ENCODE measurements at regions not wholly inside any gene's neighbourhood (a gene's known extent, or its start where the extent isn't known, plus 50 kb on each side); places are given as distances from the start of the nearest gene placed in this dataset.
"Not testable (repeated sequence)": the region's sequence is repeated elsewhere in the genome, so short reads cannot be mapped to it uniquely, and the experiment has no call there.

GRCh38 chr7:115822380-115822779, 208.2 kb downstream of the TFEC start:
- no peaks in the 10 kb centered on the region for H3K4me1 Mint-ChIP-seq
- no peak overlapping the region for H3K4me3 Mint-ChIP-seq
- H3K27me3 Mint-ChIP-seq, result no peaks in the 10 kb centered on the region
- H3K36me3 Mint-ChIP-seq, result peaks cover 1% of the 10 kb centered on the region
- no peak overlapping the region for H3K27ac Mint-ChIP-seq
- no peaks in the 10 kb centered on the region for H3K9me3 Mint-ChIP-seq

DNA sequence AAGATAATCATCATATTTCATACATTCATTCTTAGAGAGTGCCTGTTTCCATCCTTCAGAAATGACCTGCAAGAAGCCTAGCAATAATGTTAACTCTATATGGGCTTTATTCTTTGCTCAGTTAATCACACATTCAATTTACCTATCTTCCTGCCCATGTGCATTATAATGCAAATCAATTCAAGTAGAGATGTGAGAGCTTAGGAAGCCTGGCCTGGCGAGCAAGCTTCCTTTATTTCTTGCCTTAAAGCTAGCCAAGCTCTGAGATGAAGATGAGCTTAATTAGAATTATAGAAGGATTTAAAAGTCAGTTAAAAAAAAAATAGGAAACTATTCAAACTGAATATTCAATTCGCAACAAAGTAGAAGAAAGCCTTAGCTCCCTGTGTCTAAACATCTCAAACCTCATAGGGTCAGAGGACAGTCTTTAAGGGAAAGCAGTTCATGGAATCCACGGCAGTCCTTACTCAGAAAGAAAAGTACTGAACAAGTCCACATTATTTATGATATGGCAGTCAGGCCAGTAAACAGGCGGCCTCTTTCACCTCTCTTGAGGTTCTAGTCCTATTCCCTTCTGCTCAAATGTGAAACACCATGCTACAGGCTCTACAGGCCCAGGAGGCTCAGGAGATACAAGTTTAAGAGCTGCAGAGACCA, 214.1 kb downstream of the TFEC start:
- peaks cover 1% of the 10 kb centered on the region for H3K36me3 Mint-ChIP-seq
- no peak overlapping the region for H3K27ac Mint-ChIP-seq
- H3K4me3 Mint-ChIP-seq, result no peak overlapping the region
- H3K9me3 Mint-ChIP-seq, result no peaks in the 10 kb centered on the region
- no peaks in the 10 kb centered on the region for H3K27me3 Mint-ChIP-seq
- no peaks in the 10 kb centered on the region for H3K4me1 Mint-ChIP-seq

DNA sequence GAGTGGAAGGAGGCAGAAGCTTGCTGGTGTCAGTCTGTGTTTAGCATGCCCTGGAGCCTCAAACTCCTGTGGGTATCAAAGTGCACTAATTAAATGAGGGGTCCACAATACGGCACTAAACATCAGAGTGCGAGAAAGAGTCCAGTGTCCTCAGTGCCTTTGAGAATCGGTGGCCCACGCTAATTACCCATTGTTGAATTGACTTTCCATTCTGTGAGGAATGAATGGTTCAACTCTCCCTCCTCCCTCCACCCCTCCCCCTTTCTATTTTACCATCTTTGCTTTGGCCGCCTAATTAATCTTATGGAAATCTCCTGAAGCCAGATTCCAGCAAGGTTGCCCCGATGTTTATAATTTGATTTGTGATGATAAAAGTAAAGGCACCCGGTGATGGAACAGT, 217.8 kb downstream of the TFEC start:
- H3K9me3 Mint-ChIP-seq, result no peaks in the 10 kb centered on the region
- no peak overlapping the region for H3K4me3 Mint-ChIP-seq
- no peaks in the 10 kb centered on the region for H3K36me3 Mint-ChIP-seq
- H3K4me1 Mint-ChIP-seq, result no peaks in the 10 kb centered on the region
- H3K27me3 Mint-ChIP-seq, result no peaks in the 10 kb centered on the region
- no peak overlapping the region for H3K27ac Mint-ChIP-seq

GRCh38 chr7:115805458-115805857, 225.1 kb downstream of the TFEC start:
- H3K36me3 Mint-ChIP-seq, result no peaks in the 10 kb centered on the region
- no peak overlapping the region for H3K4me3 Mint-ChIP-seq
- peaks cover 0 to 2% (median 0%) of the 10 kb centered on the region in 3 donors for H3K9me3 Mint-ChIP-seq
- H3K27ac Mint-ChIP-seq, result no peak overlapping the region
- no peaks in the 10 kb centered on the region for H3K4me1 Mint-ChIP-seq
- H3K27me3 Mint-ChIP-seq, result no peaks in the 10 kb centered on the region

DNA sequence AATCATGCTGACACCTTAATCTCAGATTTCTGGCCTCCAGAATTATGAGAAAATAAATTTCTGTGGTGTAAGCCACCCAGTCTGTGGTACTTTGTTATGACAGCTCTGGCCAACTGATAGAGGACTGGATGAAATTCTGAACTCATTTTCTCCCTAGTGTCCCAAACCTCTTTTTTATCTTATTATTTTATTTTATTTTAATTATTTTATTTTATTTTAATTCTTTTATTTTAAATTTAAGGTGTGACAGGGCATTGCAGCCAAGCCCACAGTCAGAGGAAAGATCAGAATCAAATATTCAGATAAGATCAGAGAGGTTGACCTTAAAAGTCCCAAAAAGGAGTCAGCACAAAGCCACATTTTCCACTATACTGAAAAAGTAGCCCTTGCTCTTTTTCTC, 228.1 kb downstream of the TFEC start:
- Mint-ChIP-seq H3K4me1 (no peaks in the 10 kb centered on the region), H3K4me3 (no peak overlapping the region), H3K9me3 (peaks cover 0 to 2% (median 0%) of the 10 kb centered on the region in 3 donors), H3K36me3 (no peaks in the 10 kb centered on the region), H3K27ac (no peak overlapping the region), H3K27me3 (no peaks in the 10 kb centered on the region)

DNA sequence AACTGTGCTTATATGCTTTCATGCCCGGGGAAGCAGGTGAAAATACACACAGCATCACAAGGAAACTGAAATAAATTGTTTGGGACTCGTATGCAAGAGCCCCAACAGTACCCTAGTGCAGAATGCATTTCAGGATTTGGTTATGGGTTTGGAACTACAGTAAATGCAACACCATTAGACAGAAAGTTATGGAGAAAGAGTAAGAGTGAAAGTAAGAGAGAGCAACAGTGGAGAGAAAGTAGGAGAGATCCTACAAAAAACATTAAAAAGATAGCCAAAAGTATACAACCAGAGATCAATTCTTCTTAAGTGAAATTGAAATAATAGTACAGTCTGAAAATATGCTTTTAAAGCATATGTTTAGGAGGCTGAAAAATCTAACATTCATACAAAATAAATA, 231.1 kb downstream of the TFEC start:
- H3K4me1 Mint-ChIP-seq, result no peaks in the 10 kb centered on the region
- H3K27ac Mint-ChIP-seq, result no peak overlapping the region
- H3K9me3 Mint-ChIP-seq, result no peaks in the 10 kb centered on the region
- no peaks in the 10 kb centered on the region for H3K27me3 Mint-ChIP-seq
- H3K36me3 Mint-ChIP-seq, result no peaks in the 10 kb centered on the region
- no peak overlapping the region for H3K4me3 Mint-ChIP-seq

GRCh38 chr7:115793958-115794702, 236.4 kb downstream of the TFEC start:
- Mint-ChIP-seq H3K4me3 (no peak overlapping the region), H3K36me3 (no peaks in the 10 kb centered on the region), H3K4me1 (peaks cover 0 to 1% (median 0%) of the 10 kb centered on the region in 3 donors), H3K9me3 (peaks cover 0 to 5% (median 0%) of the 10 kb centered on the region in 3 donors), H3K27me3 (no peaks in the 10 kb centered on the region), H3K27ac (no peak overlapping the region)

DNA sequence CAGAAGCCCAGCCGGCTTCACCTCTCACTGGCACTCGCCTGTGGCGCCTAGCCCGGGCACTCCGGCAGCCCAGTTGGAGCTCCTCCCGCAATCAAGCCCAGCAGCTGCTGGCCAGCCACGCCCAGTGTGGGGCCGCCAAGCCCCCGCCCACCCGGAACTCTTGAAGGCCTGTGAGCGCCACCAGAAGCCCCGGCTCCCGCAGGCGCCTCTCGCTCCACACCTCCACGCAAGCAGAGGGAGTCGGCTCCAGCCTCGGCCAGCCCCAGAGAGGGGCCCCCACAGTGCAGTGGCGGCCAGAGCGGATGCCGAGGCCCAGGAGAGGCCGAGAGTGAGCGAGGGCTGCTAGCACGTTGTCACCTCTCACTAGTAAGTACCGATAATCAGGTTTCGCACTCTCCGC, 240.7 kb downstream of the TFEC start:
- H3K27me3 Mint-ChIP-seq, result no peaks in the 10 kb centered on the region
- H3K4me3 Mint-ChIP-seq, result no peak overlapping the region
- no peak overlapping the region for H3K27ac Mint-ChIP-seq
- peaks cover 0 to 1% (median 0%) of the 10 kb centered on the region in 3 donors for H3K4me1 Mint-ChIP-seq
- H3K36me3 Mint-ChIP-seq, result no peaks in the 10 kb centered on the region
- peaks cover 0 to 5% (median 0%) of the 10 kb centered on the region in 3 donors for H3K9me3 Mint-ChIP-seq

DNA sequence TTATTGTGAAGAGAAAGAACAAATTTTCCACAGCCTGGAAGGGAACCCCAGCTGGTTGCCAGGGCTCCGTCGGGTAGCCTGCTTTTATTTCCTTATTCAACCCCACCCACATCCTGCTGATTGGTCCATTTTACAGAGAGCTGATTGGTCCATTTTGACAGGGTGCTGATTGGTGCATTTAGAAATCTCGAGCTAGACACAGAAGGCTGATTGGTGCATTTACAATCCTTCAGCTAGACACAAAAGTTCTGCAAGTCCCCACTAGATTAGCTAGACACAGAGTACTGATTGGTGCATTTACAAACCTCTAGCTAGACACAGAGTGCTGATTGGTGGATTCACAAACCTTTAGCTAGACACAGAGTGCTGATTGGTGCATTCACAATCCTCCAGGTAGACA, 241.1 kb downstream of the TFEC start:
- not testable (repeated sequence) for H3K4me1 Mint-ChIP-seq, H3K27ac Mint-ChIP-seq

GRCh38 chr7:115782696-115783490, 247.7 kb downstream of the TFEC start:
- Mint-ChIP-seq H3K27me3 (no peaks in the 10 kb centered on the region), H3K9me3 (no peaks in the 10 kb centered on the region), H3K27ac (no peak overlapping the region), H3K36me3 (no peaks in the 10 kb centered on the region), H3K4me1 (no peaks in the 10 kb centered on the region), H3K4me3 (no peak overlapping the region)

More for the DNA sequence above, 241.1 kb downstream of the TFEC start:
- not testable (repeated sequence) for H3K36me3 Mint-ChIP-seq, H3K4me3 Mint-ChIP-seq, H3K9me3 Mint-ChIP-seq, H3K27me3 Mint-ChIP-seq

DNA sequence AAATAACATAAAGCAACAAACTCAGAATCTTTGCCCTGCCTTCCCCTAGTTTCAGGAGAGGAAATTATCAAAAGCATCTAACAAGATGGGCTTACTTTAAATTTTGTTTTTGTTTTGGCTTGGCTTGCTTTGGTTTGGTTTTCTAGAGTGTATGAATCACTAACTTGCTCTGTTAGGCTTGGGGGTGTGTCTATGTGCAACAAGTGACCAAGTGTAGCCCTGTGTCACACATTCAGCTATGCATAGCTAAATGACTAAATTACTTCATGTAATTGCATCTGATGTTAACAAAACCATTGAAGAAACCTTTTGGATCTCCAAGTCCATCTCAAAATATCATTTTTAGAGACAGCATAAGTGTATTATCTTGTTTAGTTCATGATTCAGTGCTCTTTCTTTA, 251.0 kb downstream of the TFEC start:
- Mint-ChIP-seq H3K36me3 (no peaks in the 10 kb centered on the region), H3K27me3 (no peaks in the 10 kb centered on the region), H3K4me1 (no peaks in the 10 kb centered on the region), H3K27ac (no peak overlapping the region), H3K9me3 (no peaks in the 10 kb centered on the region), H3K4me3 (no peak overlapping the region)

DNA sequence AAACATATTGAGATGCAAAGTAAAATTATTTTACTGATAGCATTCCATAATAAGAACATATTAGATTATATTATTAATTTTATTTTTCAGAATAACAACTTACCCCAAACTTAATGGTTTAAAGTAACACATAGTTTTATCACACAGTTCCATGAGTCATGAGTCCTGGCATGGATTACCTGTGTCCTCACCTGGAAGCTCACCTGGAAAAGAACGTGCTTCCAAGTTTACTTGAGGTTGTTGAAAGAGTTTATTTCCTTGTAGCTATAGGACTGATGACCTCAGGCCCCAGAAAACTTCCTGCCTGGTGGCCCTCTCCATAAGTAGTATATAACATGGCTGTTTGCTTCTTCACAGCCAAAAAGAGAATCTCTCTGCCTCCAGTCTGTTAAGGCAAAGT, 254.6 kb downstream of the TFEC start:
- no peaks in the 10 kb centered on the region for H3K27me3 Mint-ChIP-seq
- no peak overlapping the region for H3K27ac Mint-ChIP-seq
- H3K4me3 Mint-ChIP-seq, result no peak overlapping the region
- H3K36me3 Mint-ChIP-seq, result no peaks in the 10 kb centered on the region
- no peaks in the 10 kb centered on the region for H3K9me3 Mint-ChIP-seq
- no peaks in the 10 kb centered on the region for H3K4me1 Mint-ChIP-seq

DNA sequence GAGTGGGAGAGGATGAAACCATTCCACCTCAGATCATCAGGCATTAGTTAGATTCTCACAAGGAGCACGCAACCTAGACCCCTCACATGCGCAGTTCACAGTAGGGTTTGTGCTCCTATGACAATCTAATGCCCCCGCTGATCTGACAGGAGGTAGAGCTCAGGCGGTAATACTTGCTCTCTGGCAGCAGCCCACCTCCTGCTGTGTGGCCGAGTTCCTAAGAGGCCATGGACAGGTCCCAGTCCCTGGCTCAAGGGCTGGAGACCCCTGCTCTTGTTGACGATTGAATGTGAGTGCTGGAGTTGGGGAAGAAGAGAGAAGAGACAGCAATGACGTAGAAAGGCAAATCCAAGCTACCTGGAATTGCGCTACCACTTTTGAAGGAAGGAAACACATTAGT, 267.2 kb downstream of the TFEC start:
- Mint-ChIP-seq H3K4me1 (no peaks in the 10 kb centered on the region), H3K9me3 (no peaks in the 10 kb centered on the region), H3K4me3 (no peak overlapping the region), H3K36me3 (no peaks in the 10 kb centered on the region), H3K27ac (no peak overlapping the region), H3K27me3 (no peaks in the 10 kb centered on the region)

DNA sequence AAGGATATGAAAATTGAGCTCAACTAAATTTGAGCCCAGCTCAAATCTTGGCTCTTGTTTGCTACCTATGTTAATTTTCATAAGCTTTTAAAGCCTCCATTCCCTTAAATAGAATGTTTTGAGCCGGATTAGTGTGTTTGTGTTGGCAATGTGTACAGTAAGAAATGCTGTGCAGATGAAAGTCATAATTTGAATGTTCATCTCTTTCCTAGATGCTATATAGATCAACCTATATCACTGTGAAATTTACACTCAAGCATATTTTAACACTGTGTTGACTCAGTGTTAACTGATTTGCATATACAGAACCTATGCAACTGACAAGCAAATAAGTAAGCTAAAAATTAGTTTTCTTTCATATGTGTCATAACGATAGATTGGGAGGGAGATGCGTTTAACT, 272.5 kb downstream of the TFEC start:
- Mint-ChIP-seq H3K36me3 (no peaks in the 10 kb centered on the region), H3K27ac (no peak overlapping the region), H3K4me3 (no peak overlapping the region), H3K27me3 (peaks cover 2% of the 10 kb centered on the region), H3K9me3 (no peaks in the 10 kb centered on the region), H3K4me1 (no peaks in the 10 kb centered on the region)

- no peaks in the 10 kb centered on the region for H3K4me1 Mint-ChIP-seq
- H3K9me3 Mint-ChIP-seq, result no peaks in the 10 kb centered on the region
- H3K36me3 Mint-ChIP-seq, result no peaks in the 10 kb centered on the region
- no peak overlapping the region for H3K4me3 Mint-ChIP-seq
- H3K27me3 Mint-ChIP-seq, result peaks cover 2% of the 10 kb centered on the region
- H3K27ac Mint-ChIP-seq, result no peak overlapping the region
These were observed 276.3 kb downstream of the TFEC start for GRCh38 chr7:115754226-115754625.

All from IgD-negative memory B cell (primary cell).